Lower leg skin (tissue), 4 donors: ENCODE measurements at regions not wholly inside any gene's neighbourhood (a gene's known extent, or its start where the extent isn't known, plus 50 kb on each side); places are given as distances from the start of the nearest gene placed in this dataset.

Experiments used
- DNase-seq, 2 donors: peaks; one replicate each; pipeline ENCODE4 v3.0.0-alpha.2; 2019; ENCODE audit warnings: low spot score in 2 of 2
- H3K4me3 ChIP-seq: fragments of 200-600 bp; sonication (generic); 2 replicates; pipeline ENCODE4 v1.5.1; 2017; ENCODE audit warnings: mild to moderate bottlenecking, low read depth; ENCODE audit not compliant: poor library complexity, severe bottlenecking
- POLR2A ChIP-seq, 2 donors: fragments of 450-650 bp; IDR thresholded peaks; one replicate each; pipeline ENCODE4 v1.6.1; 2016 to 2017; ENCODE audit warnings: antibody characterized with exemption in 2 of 2, mild to moderate bottlenecking in 1 of 2, moderate library complexity in 1 of 2
- WGBS, 2 donors: methylation state at CpG; one replicate each; pipeline ENCODE4 v1.1.5; 2018; 5-methylcytosine and 5-hydroxymethylcytosine counted together
- intact Hi-C: fragments of 100-400 bp; cut with DNase I; formaldehyde crosslinking; loops from one replicate; pipeline ENCODE4 v1.15.0; 2023; ENCODE audit warnings: low total_unique reads
- TF ChIP-seq, protein P1 (sequence below), 3 donors: fragments of 450-650 bp; IDR thresholded peaks; one replicate each; pipeline ENCODE4 v1.5.1; 2016; ENCODE audit warnings: antibody characterized with exemption in 3 of 3, mild to moderate bottlenecking in 3 of 3, moderate library complexity in 2 of 3

- TF ChIP-seq, protein P1, sequence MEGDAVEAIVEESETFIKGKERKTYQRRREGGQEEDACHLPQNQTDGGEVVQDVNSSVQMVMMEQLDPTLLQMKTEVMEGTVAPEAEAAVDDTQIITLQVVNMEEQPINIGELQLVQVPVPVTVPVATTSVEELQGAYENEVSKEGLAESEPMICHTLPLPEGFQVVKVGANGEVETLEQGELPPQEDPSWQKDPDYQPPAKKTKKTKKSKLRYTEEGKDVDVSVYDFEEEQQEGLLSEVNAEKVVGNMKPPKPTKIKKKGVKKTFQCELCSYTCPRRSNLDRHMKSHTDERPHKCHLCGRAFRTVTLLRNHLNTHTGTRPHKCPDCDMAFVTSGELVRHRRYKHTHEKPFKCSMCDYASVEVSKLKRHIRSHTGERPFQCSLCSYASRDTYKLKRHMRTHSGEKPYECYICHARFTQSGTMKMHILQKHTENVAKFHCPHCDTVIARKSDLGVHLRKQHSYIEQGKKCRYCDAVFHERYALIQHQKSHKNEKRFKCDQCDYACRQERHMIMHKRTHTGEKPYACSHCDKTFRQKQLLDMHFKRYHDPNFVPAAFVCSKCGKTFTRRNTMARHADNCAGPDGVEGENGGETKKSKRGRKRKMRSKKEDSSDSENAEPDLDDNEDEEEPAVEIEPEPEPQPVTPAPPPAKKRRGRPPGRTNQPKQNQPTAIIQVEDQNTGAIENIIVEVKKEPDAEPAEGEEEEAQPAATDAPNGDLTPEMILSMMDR (IDR thresholded peaks at IDR 0.05): no peak
- no peak for TF ChIP-seq POLR2A (IDR thresholded peaks at IDR 0.05)
- no peak overlapping the region for H3K4me3 ChIP-seq
- 89 to 95% methylated on average over 2 of the region's 2 CpGs for WGBS, 2 donors
- intact Hi-C loops: no loop called here
- DNase-seq: no peak
Observed at GRCh38 chr2:146890491-146890890, 954.3 kb upstream of the ACVR2A start.

- intact Hi-C loops: no loop called here
- DNase-seq: no peak
- H3K4me3 ChIP-seq: no peak overlapping the region
- WGBS, 2 donors: 91 to 93% methylated on average over 6 of the region's 6 CpGs
- no peak for TF ChIP-seq POLR2A (IDR thresholded peaks at IDR 0.05)
- TF ChIP-seq, protein P1 (IDR thresholded peaks at IDR 0.05): no peak
Observed at GRCh38 chr2:146879882-146880281, 964.9 kb upstream of the ACVR2A start.

DNA sequence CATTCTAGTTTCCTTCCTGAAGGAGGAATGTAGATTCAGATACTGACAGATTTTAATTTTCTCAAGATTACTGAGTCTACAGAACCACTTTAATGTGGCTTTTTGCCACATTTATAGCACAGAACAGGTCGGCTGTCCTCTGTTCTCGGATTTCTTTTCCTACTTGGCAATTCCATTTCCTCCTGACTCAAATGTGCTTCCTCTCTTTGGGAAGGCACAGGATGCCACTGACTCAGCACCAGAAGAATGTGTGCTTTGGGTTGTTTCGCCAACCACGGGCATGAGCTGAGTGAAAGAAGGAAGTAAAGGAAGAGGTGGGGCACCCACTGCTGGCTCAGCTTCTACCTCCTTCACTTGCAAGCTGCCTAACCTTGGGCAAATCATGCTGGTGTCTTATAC is 970.6 kb upstream of the ACVR2A start:
- intact Hi-C loops: no loop called here
- DNase-seq: peak in 1 of 2 donors; percentile 23

GRCh38 chr2:146873646-146874259 is 971.1 kb upstream of the ACVR2A start:
- no peak for TF ChIP-seq POLR2A (IDR thresholded peaks at IDR 0.05)
- TF ChIP-seq, protein P1 (IDR thresholded peaks at IDR 0.05): no peak
- H3K4me3 ChIP-seq: no peak overlapping the region
- intact Hi-C loops: no loop called here
- 56 to 64% methylated on average over 3 of the region's 3 CpGs for WGBS, 2 donors
- DNase-seq: no peak

More for the DNA sequence above, 970.6 kb upstream of the ACVR2A start:
- 20 to 29% methylated on average over 4 of the region's 4 CpGs for WGBS, 2 donors
- H3K4me3 ChIP-seq: no peak overlapping the region
- TF ChIP-seq POLR2A (IDR thresholded peaks at IDR 0.05): no peak
- TF ChIP-seq, protein P1 (IDR thresholded peaks at IDR 0.05): no peak

DNA sequence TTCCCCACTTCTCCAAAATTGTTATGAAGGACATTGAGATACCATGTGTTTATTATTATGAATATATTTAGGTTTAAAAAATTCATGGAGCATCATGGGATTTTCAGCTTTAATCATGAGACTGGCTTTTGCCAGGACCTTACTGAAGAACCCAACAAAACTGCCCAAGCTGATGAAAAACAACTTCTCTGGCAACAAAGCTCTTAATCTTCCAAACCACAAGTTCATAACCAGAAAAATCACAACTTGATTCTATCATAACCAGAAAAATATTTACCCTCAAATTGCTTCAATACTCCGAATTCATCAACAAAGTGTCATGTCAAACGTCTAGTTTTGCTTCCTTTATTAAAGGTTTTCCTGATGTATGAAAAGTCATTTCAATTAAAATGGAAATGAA is 971.8 kb upstream of the ACVR2A start:
- intact Hi-C loops: no loop called here
- WGBS, 2 donors: 60 to 62% methylated on average over 2 of the region's 2 CpGs
- H3K4me3 ChIP-seq: no peak overlapping the region
- TF ChIP-seq, protein P1 (IDR thresholded peaks at IDR 0.05): no peak
- TF ChIP-seq POLR2A (IDR thresholded peaks at IDR 0.05): no peak
- DNase-seq: no peak

- no peak for TF ChIP-seq POLR2A (IDR thresholded peaks at IDR 0.05)
- TF ChIP-seq, protein P1 (IDR thresholded peaks at IDR 0.05): no peak
- intact Hi-C loops: no loop called here
- 91 to 98% methylated on average over 2 of the region's 2 CpGs for WGBS, 2 donors
- H3K4me3 ChIP-seq: no peak overlapping the region
- no peak for DNase-seq
Observed at GRCh38 chr2:146870691-146871090, 974.1 kb upstream of the ACVR2A start.
